T-helper 2 cell treated with Interferon-gamma antibody and Interleukin-4, amounts not matched to agents 5 μg/mL and 100 μg/mL, for 36 hours (primary cell): ENCODE measurements at regions not wholly inside any gene's neighbourhood (a gene's known extent, or its start where the extent isn't known, plus 50 kb on each side); places are given as distances from the start of the nearest gene placed in this dataset.

Source experiments
- DNase-seq: peaks from one replicate; pipeline ENCODE4 v3.0.0; 2021; ENCODE audit warnings: low spot score
- H3K27ac Mint-ChIP-seq: one replicate; pipeline ENCODE4 v1.8.0; 2021; ENCODE audit warnings: mild to moderate bottlenecking, mixed read lengths
- H3K27me3 Mint-ChIP-seq: one replicate; pipeline ENCODE4 v1.8.0; 2021; ENCODE audit warnings: low read depth, mixed read lengths
- H3K36me3 Mint-ChIP-seq: one replicate; pipeline ENCODE4 v1.8.0; 2021; ENCODE audit warnings: low read depth, mixed read lengths
- H3K4me1 Mint-ChIP-seq: one replicate; pipeline ENCODE4 v1.8.0; 2021; ENCODE audit warnings: low read depth, mixed read lengths
- H3K4me3 Mint-ChIP-seq: one replicate; pipeline ENCODE4 v1.8.0; 2022; ENCODE audit warnings: mild to moderate bottlenecking, moderate library complexity, mixed read lengths
- H3K9me3 Mint-ChIP-seq: one replicate; pipeline ENCODE4 v1.8.0; 2021; ENCODE audit warnings: mixed read lengths

DNA sequence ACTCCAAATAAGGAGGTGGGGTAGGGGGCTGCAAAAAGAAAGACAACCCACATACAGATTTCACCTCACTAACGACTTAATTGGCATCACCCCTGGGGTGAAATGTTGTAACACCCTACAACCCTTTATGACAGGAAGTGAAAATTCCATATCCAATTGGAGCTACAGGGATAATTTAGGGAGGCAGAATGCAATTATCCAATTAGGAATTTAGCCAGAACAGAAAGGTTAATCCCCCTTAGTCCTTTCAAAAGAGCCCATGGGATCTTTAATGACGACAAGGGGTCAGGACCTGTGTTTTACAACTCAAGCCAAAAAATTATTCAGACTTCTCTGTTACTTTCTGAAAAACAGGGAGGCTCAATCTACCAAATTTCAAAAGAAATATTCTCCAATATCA lies 1027.1 kb downstream of the TMEM182 start:
- peaks cover 6% of the 10 kb centered on the region for H3K9me3 Mint-ChIP-seq
- H3K27ac Mint-ChIP-seq, result no peak overlapping the region
- no peaks in the 10 kb centered on the region for H3K27me3 Mint-ChIP-seq
- H3K4me3 Mint-ChIP-seq, result no peak overlapping the region
- no peaks in the 10 kb centered on the region for H3K36me3 Mint-ChIP-seq
- no peaks in the 10 kb centered on the region for H3K4me1 Mint-ChIP-seq
- DNase-seq, result no peak

DNA sequence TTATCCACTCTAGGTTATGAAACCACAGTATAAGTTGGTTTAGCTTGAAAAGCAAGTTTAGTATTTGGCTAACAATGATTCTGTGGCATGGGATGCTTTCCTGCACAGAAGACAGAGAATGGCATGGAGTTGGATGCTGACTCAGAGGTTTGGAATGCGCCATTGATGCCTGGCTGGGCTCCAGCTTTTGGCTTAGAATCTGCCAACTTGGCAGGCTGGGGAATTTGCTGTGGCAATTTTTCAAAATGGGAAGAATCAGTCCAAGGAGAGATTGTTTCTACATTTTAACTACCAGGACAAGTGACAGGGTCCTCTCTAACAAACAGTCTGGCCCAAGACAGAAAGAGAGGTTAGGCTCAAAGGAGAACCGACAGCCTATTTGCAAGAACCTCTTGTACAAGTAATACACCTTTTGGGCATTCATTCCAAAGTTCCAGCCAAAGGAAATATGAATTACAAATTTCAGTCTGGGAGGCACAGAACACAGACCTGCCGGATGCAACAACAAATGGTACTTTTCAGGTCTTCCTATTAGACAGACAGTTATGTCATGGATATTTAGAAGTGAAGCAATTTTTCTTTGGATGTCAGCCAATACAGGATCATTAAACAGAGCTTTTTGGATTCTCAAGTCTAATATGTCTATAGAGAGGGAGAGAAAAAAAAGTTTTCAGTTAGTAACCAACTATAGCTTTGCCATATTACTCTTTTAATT lies 1027.7 kb downstream of the TMEM182 start:
- Mint-ChIP-seq H3K27me3 (no peaks in the 10 kb centered on the region), H3K27ac (no peak overlapping the region), H3K36me3 (no peaks in the 10 kb centered on the region), H3K4me1 (no peaks in the 10 kb centered on the region), H3K4me3 (no peak overlapping the region), H3K9me3 (peaks cover 6% of the 10 kb centered on the region)
- DNase-seq, result no peak

DNA sequence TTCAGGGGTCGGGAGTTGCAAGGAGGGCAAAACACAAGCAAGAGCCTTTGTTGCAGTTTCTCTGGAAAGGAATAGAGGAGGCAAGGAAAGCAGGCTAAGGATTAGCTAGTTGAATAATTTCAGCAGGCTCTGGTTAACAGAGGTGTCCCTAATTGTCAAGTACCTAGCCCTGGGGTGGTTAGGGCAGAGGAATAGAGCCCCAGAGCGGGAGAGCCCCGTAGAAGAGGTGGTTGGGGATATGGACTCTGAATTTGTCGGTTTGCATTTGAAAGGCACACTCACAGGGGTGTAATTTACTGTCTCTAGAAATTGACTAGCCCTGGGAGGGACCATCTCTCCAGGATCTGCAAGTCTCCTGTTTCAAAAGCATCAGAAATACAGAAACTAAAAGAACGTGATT lies 1030.2 kb downstream of the TMEM182 start:
- Mint-ChIP-seq H3K4me3 (no peak overlapping the region), H3K27me3 (no peaks in the 10 kb centered on the region), H3K9me3 (peaks cover 12% of the 10 kb centered on the region), H3K27ac (no peak overlapping the region), H3K4me1 (no peaks in the 10 kb centered on the region), H3K36me3 (no peaks in the 10 kb centered on the region)
- no peak for DNase-seq

DNA sequence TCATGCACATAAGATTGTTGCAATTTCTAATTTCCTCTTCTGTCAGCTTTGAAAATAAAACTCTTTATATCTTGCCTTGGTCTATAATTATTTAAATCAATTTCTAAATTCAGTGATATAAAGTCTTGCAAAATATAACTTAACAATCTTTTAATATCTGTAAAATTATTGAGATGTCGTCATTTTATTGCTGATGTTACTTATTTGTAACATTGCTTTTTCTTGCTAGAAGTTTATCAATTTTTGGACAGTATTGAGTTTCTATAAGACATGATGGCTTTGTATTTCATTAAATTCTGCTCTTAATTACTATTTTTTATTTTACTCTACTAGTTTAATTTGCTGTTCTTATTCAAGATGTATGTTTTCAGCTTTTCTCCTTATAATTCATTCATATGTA lies 1036.5 kb downstream of the TMEM182 start:
- H3K27me3 Mint-ChIP-seq, result no peaks in the 10 kb centered on the region
- peaks cover 15% of the 10 kb centered on the region for H3K9me3 Mint-ChIP-seq
- no peaks in the 10 kb centered on the region for H3K36me3 Mint-ChIP-seq

DNA sequence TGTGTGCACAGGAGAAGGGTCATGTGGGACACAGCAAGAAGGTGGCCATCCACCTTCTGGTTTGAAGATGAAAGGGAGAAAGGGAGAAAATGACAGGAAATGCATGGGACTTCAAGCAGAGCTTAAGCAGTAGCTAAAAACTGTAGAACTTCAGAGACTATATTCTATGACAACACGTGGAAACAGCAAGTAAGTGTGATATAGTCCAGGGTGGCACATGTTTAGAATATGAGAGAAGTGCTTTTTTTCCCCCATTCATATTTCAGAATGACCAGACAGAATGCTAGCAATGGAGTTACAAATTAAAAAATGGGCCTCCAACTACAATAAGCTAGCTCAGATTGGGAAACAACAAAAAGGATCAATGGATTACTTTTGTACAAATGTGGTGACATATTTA lies 1042.2 kb downstream of the TMEM182 start:
- no peak overlapping the region for H3K4me3 Mint-ChIP-seq
- no peaks in the 10 kb centered on the region for H3K27me3 Mint-ChIP-seq
- H3K4me1 Mint-ChIP-seq, result no peaks in the 10 kb centered on the region
- no peaks in the 10 kb centered on the region for H3K36me3 Mint-ChIP-seq
- no peak overlapping the region for H3K27ac Mint-ChIP-seq
- peaks cover 25% of the 10 kb centered on the region for H3K9me3 Mint-ChIP-seq
- no peak for DNase-seq

More for the DNA sequence above, 1036.5 kb downstream of the TMEM182 start:
- H3K4me1 Mint-ChIP-seq, result no peaks in the 10 kb centered on the region
- DNase-seq, result no peak
- H3K4me3 Mint-ChIP-seq, result no peak overlapping the region
- H3K27ac Mint-ChIP-seq, result no peak overlapping the region

DNA sequence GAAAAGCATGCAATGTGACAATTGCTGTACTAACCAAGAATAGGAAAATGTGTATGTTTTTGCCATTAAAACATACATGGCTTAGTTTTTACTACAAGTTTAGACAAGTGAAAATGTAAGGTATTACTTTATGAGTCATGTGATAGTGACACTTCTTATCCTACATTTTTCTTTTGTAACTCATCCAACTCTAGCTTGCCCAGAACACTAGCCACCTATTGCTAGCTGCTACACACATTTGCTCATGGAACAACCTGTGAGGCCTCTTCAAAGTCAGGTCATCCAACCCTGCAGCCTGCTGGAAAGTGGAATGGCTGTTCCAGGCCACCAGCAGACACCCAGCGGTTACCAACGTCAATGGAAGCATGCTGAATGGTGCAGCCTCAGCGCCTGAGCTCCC lies 1043.9 kb downstream of the TMEM182 start:
- H3K27me3 Mint-ChIP-seq, result no peaks in the 10 kb centered on the region
- H3K4me1 Mint-ChIP-seq, result no peaks in the 10 kb centered on the region

DNA sequence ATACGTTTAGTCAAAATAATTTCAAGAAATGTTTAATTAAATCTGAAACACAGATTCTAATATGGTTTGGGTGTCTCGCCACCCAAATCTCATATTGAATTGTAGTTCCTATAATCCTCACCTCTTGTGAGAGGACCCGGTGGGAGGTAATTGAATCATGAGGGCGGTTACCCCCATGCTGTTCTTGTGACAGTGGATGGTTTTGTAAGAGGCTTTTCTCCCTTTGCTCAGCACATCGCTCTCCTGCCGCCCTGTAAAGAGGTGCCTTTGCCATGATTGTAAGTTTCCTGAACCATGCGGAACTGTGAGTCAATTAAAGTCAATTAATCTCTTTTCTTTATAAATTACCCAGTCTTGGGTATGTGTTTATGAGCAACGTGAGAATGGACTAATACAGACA lies 1045.1 kb upstream of the POU3F3 start:
- Mint-ChIP-seq H3K36me3 (no peaks in the 10 kb centered on the region), H3K27me3 (no peaks in the 10 kb centered on the region), H3K9me3 (peaks cover 20% of the 10 kb centered on the region), H3K27ac (no peak overlapping the region), H3K4me3 (no peak overlapping the region), H3K4me1 (no peaks in the 10 kb centered on the region)
- no peak for DNase-seq

More for the DNA sequence above, 1043.9 kb downstream of the TMEM182 start:
- Mint-ChIP-seq H3K36me3 (no peaks in the 10 kb centered on the region), H3K27ac (no peak overlapping the region), H3K4me3 (no peak overlapping the region), H3K9me3 (peaks cover 28% of the 10 kb centered on the region)
- no peak for DNase-seq

DNA sequence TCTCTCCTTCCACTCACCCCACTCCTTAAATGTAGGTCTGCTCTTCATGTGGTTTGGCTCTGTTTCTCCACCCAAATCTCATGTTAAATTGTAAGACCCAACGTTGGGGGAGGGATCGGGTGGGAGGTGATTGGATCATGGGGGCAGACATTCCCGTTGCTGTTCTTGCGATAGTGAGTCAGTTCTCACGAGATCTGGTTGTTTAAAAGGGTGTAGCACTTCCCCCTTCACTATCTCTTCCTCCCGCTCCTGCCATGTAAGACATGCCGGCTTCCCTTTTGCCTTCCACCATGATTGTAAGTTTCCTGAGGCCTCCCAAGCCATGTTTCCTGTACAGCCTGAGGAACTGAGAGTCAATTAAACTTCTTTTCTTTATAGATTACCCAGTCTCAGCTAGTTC lies 1044.5 kb upstream of the POU3F3 start:
- H3K27ac Mint-ChIP-seq, result no peak overlapping the region
- no peak overlapping the region for H3K4me3 Mint-ChIP-seq
- peaks cover 19% of the 10 kb centered on the region for H3K9me3 Mint-ChIP-seq
- no peaks in the 10 kb centered on the region for H3K4me1 Mint-ChIP-seq
- no peaks in the 10 kb centered on the region for H3K36me3 Mint-ChIP-seq
- DNase-seq, result no peak
- H3K27me3 Mint-ChIP-seq, result no peaks in the 10 kb centered on the region

DNA sequence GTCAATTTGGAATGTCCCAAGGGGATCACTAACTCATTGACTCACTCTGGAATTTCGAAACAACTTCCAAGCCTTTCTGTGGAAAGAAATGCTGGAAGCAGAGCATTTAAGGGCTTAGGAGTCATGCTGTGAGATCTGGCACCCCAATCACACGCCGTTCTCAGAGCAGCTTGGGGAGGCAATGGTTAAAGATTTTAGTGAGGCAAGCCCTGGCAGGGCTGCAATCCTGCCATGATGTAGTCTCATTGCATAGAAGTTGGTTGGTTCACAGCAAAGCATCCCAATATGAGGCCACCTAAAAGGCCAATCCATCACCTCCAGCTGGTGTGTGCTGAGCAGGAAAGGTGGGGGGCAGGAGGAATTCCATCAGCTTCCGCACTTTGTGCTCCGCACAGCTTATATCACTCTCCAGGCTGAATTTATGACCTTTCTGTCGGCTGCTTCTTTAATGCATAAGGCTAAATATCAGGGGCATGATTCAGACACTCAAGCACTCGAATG lies 1043.9 kb upstream of the POU3F3 start:
- no peak overlapping the region for H3K4me3 Mint-ChIP-seq
- H3K27ac Mint-ChIP-seq, result no peak overlapping the region
- H3K36me3 Mint-ChIP-seq, result no peaks in the 10 kb centered on the region
- H3K27me3 Mint-ChIP-seq, result no peaks in the 10 kb centered on the region
- H3K4me1 Mint-ChIP-seq, result no peaks in the 10 kb centered on the region
- DNase-seq, result no peak
- peaks cover 19% of the 10 kb centered on the region for H3K9me3 Mint-ChIP-seq

DNA sequence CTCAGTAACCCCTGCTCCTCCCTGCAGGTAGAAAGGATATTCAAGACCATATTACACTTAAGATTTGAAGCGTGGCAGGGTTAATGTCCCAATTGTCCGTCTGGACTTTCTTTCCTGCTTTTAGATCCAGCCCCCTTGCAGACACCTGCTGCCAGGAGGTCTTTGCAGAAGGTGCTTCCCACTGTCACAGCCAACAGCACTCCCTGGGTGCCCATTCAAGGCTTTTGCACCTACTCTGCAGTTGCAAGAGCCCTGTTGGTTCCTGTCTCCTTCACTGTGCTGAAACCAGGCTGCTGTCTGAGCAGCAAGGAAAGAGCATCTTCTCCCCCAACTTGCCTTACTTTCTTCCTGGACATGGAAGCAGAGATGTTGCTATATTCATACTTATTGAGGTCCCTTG lies 1043.0 kb upstream of the POU3F3 start:
- DNase-seq, result no peak
- no peak overlapping the region for H3K4me3 Mint-ChIP-seq
- H3K27me3 Mint-ChIP-seq, result no peaks in the 10 kb centered on the region
- H3K9me3 Mint-ChIP-seq, result peaks cover 21% of the 10 kb centered on the region
- no peak overlapping the region for H3K27ac Mint-ChIP-seq
- H3K4me1 Mint-ChIP-seq, result no peaks in the 10 kb centered on the region
- H3K36me3 Mint-ChIP-seq, result no peaks in the 10 kb centered on the region

DNA sequence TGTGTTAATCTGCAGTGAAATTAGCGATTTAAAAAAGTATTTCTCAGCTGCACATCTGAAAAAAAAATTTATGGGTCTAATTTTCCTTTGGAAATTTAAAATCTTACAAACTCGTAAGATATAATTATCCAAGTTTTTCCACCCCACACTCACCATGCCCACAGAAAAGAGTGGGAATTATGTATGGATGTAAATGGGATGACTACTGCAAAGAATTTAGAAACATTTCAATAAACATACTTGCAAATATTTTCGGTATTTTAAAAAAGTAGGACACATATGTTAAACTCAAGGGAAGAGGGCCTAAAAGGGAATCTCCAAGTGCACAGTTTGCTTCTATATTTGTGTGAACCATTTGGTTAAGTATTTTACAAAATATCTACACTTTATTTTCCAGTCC lies 1039.9 kb upstream of the POU3F3 start:
- Mint-ChIP-seq H3K9me3 (peaks cover 24% of the 10 kb centered on the region), H3K27ac (no peak overlapping the region), H3K36me3 (no peaks in the 10 kb centered on the region), H3K27me3 (no peaks in the 10 kb centered on the region), H3K4me1 (no peaks in the 10 kb centered on the region), H3K4me3 (no peak overlapping the region)
- no peak for DNase-seq

DNA sequence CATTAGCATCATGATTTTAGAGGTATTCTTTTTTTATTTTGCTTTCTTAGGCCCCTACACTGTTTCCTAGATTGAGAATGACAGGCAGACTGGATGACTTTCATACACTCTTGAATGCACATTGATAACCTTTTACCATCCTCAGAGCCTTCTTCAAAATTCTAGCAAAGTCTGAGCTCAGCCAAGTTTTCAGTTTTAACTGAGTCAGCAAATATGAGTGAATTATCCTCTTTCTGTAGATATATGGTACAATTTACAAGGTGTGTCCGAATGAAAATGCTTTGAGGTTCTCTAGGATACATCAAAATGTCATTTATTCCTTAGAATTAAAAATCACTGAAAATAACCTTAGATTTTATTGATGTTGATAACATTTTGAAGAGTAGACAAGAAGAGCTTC lies 1038.2 kb upstream of the POU3F3 start:
- Mint-ChIP-seq H3K27me3 (no peaks in the 10 kb centered on the region), H3K4me1 (no peaks in the 10 kb centered on the region), H3K4me3 (no peak overlapping the region)

DNA sequence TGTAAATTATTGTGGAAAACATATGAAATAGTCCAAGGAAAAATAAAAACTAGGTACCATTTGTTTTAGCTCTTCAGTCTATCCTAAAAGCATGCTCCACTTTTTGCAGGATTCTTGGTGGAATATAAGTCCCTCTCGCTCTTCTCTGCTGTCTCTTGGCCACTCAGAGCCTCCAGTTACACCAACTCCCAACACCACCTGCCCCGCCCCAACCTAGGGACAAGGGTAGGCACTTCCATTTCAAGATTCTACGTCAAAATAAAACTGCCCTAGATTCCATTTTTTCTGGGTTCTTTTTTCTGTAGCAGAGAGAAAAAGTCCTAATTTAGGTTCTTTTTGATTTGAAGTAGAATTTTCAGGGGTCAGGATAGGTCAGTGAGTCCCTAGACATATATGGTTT lies 1036.2 kb upstream of the POU3F3 start:
- Mint-ChIP-seq H3K4me3 (no peak overlapping the region), H3K4me1 (no peaks in the 10 kb centered on the region), H3K9me3 (peaks cover 19% of the 10 kb centered on the region), H3K27ac (no peak overlapping the region), H3K27me3 (no peaks in the 10 kb centered on the region), H3K36me3 (no peaks in the 10 kb centered on the region)
- DNase-seq, result no peak

More for the DNA sequence above, 1038.2 kb upstream of the POU3F3 start:
- peaks cover 23% of the 10 kb centered on the region for H3K9me3 Mint-ChIP-seq
- DNase-seq, result no peak
- no peaks in the 10 kb centered on the region for H3K36me3 Mint-ChIP-seq
- no peak overlapping the region for H3K27ac Mint-ChIP-seq

DNA sequence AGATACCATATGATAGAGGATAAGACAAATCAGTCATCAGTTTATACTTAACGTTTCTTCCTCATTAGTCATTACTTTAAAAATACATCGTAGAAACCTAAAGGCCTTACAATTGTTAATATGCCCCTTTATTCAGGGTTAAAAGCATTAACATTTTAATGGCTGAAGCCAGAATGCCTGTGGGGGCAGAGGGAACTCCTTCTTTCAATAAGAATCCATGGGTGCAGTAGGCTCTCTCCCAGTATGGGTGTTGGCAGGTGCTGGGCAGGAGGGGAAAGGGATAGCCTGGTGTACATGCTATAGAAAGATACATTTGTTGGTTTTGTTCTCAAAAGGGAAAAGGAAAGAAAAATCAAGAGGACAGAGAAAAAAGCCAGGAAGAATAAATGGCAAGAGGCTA lies 1035.7 kb upstream of the POU3F3 start:
- no peak for DNase-seq
- no peaks in the 10 kb centered on the region for H3K27me3 Mint-ChIP-seq
- H3K4me1 Mint-ChIP-seq, result no peaks in the 10 kb centered on the region
- H3K9me3 Mint-ChIP-seq, result peaks cover 19% of the 10 kb centered on the region
- no peaks in the 10 kb centered on the region for H3K36me3 Mint-ChIP-seq
- H3K4me3 Mint-ChIP-seq, result no peak overlapping the region
- no peak overlapping the region for H3K27ac Mint-ChIP-seq

DNA sequence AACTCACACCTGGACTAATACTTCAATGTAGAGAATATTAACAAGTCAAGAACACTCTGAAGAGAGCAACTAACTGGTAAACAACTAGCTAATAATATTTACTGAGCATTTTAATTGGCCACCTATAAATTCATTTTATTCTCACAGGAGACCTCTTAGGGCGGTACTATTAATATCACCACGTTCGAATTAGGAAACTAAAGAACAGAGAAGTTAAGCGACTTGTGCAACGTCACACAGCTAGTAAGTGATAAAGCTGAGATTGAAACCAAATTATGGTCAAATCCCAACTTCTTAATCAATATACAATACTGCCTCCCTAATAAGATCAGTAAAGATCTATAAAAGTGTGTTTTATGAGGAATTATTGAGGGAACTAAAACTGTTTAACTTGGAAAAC lies 1034.3 kb upstream of the POU3F3 start:
- H3K27me3 Mint-ChIP-seq, result no peaks in the 10 kb centered on the region
- no peak for DNase-seq
- no peaks in the 10 kb centered on the region for H3K4me1 Mint-ChIP-seq
- no peaks in the 10 kb centered on the region for H3K36me3 Mint-ChIP-seq
- H3K9me3 Mint-ChIP-seq, result peaks cover 19% of the 10 kb centered on the region
- no peak overlapping the region for H3K4me3 Mint-ChIP-seq
- H3K27ac Mint-ChIP-seq, result no peak overlapping the region
